T-helper 2 cell treated with Interferon-gamma antibody and Interleukin-4, amounts not matched to agents 5 μg/mL and 100 μg/mL, for 36 hours (primary cell): ENCODE measurements at regions not wholly inside any gene's neighbourhood (a gene's known extent, or its start where the extent isn't known, plus 50 kb on each side); places are given as distances from the start of the nearest gene placed in this dataset.

Experiments used
- DNase-seq: peaks from one replicate; pipeline ENCODE4 v3.0.0; 2021; ENCODE audit warnings: low spot score
- H3K27ac Mint-ChIP-seq: one replicate; pipeline ENCODE4 v1.8.0; 2021; ENCODE audit warnings: mild to moderate bottlenecking, mixed read lengths
- H3K27me3 Mint-ChIP-seq: one replicate; pipeline ENCODE4 v1.8.0; 2021; ENCODE audit warnings: low read depth, mixed read lengths
- H3K36me3 Mint-ChIP-seq: one replicate; pipeline ENCODE4 v1.8.0; 2021; ENCODE audit warnings: low read depth, mixed read lengths
- H3K4me1 Mint-ChIP-seq: one replicate; pipeline ENCODE4 v1.8.0; 2021; ENCODE audit warnings: low read depth, mixed read lengths
- H3K4me3 Mint-ChIP-seq: one replicate; pipeline ENCODE4 v1.8.0; 2022; ENCODE audit warnings: mild to moderate bottlenecking, moderate library complexity, mixed read lengths
- H3K9me3 Mint-ChIP-seq: one replicate; pipeline ENCODE4 v1.8.0; 2021; ENCODE audit warnings: mixed read lengths

GRCh38 chr12:29050503-29050902 lies 98.6 kb upstream of the FAR2 start:
- no peak for DNase-seq
- Mint-ChIP-seq H3K36me3 (no peaks in the 10 kb centered on the region), H3K4me3 (no peak overlapping the region), H3K27me3 (peaks cover 2% of the 10 kb centered on the region), H3K9me3 (no peaks in the 10 kb centered on the region), H3K4me1 (no peaks in the 10 kb centered on the region), H3K27ac (no peak overlapping the region)

DNA sequence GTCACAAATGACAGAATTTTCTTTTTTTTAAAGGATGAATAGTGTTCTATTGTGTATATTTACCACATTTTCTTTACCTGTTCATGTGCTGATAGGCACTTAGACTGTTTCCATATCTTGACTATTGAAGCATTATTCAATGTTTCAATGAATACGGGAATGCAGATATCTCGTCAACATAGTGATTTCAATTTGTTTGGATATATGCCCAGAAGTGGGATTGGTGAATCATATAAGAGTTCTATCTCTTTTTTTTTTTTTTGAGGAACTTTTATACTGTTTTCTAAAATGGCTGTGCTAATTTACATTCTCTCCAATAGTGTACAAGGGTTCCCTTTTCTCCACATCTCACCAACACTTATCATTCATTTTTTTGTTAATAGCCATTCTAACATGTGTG lies 97.9 kb upstream of the FAR2 start:
- H3K4me1 Mint-ChIP-seq: no peaks in the 10 kb centered on the region
- no peak overlapping the region for H3K4me3 Mint-ChIP-seq
- DNase-seq: no peak
- H3K9me3 Mint-ChIP-seq: no peaks in the 10 kb centered on the region
- no peak overlapping the region for H3K27ac Mint-ChIP-seq
- no peaks in the 10 kb centered on the region for H3K36me3 Mint-ChIP-seq
- peaks cover 2% of the 10 kb centered on the region for H3K27me3 Mint-ChIP-seq

DNA sequence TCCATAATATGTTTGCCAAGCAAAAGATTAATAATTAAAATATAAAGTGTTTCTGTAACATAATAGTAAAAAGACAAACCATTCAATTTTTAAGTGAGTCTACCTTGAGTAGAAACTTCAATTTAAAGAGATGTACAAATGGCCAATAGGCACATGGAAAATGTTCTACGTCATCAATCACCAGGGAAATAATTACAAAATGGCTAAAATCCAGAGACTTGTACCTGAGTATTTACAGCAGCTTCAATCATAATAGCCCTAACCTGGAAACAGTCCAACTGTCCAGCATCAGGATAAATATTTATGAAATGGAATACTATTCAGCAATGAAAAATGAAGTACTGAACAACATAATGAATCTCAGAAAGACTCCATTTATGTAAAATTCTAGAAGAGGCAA lies 95.5 kb upstream of the FAR2 start:
- Mint-ChIP-seq H3K4me1 (no peaks in the 10 kb centered on the region), H3K27me3 (peaks cover 2% of the 10 kb centered on the region), H3K9me3 (no peaks in the 10 kb centered on the region), H3K36me3 (no peaks in the 10 kb centered on the region), H3K27ac (no peak overlapping the region), H3K4me3 (no peak overlapping the region)
- DNase-seq: no peak

GRCh38 chr12:29054858-29055663 lies 94.0 kb upstream of the FAR2 start:
- H3K9me3 Mint-ChIP-seq: no peaks in the 10 kb centered on the region
- no peak overlapping the region for H3K4me3 Mint-ChIP-seq
- DNase-seq: no peak
- no peaks in the 10 kb centered on the region for H3K36me3 Mint-ChIP-seq
- H3K4me1 Mint-ChIP-seq: no peaks in the 10 kb centered on the region
- H3K27ac Mint-ChIP-seq: no peak overlapping the region
- no peaks in the 10 kb centered on the region for H3K27me3 Mint-ChIP-seq

DNA sequence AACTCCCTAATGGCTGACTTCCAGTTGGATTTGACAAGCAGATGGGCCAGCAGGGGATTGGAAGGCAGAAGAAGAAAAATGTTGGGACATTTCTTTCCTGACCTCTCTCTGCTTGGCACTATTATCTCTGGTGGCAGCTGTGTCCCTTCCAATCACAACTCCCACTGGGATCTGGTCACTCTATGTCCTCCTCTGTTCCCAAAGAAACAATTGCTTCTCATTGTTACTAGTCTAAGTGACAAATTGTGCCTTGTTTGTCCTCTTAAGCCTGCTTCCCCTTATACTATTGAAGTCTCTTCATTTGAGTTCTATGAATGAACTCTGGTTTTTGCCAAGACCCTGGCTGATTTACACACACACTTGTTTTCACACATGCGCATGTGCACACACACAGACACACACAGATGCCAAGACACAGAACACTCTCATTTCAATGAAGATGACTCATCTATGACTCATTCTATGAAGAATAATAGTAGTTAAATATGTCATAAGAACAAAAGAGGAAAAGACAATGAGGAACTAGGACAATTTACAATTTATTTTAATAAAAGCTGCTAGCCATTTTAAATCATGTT lies 83.0 kb upstream of the FAR2 start:
- no peaks in the 10 kb centered on the region for H3K36me3 Mint-ChIP-seq
- no peak for DNase-seq
- no peak overlapping the region for H3K27ac Mint-ChIP-seq
- H3K27me3 Mint-ChIP-seq: peaks cover 22% of the 10 kb centered on the region
- no peaks in the 10 kb centered on the region for H3K4me1 Mint-ChIP-seq
- no peaks in the 10 kb centered on the region for H3K9me3 Mint-ChIP-seq
- no peak overlapping the region for H3K4me3 Mint-ChIP-seq

DNA sequence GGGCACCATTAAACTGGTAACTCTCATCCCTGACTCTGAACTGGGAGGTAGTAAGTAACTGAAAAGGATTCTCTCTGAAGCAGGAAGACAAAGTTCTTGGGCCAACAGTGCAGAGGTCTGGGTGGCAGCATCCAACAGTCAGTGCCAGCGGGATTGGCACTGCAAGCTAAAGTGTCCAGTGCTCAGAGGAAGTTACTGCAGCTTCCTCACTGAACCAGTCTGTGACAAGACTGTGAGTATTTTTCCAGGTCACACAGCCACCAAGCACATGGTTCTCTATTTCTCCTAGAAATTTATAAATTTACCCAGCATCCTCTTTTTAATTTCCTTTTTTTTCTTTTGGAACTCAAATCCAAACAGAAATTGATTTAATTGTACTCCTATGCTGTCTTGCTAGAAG lies 81.6 kb upstream of the FAR2 start:
- no peaks in the 10 kb centered on the region for H3K9me3 Mint-ChIP-seq
- peaks cover 22% of the 10 kb centered on the region for H3K27me3 Mint-ChIP-seq
- H3K4me3 Mint-ChIP-seq: no peak overlapping the region
- H3K4me1 Mint-ChIP-seq: no peaks in the 10 kb centered on the region
- no peak overlapping the region for H3K27ac Mint-ChIP-seq
- no peaks in the 10 kb centered on the region for H3K36me3 Mint-ChIP-seq
- no peak for DNase-seq

DNA sequence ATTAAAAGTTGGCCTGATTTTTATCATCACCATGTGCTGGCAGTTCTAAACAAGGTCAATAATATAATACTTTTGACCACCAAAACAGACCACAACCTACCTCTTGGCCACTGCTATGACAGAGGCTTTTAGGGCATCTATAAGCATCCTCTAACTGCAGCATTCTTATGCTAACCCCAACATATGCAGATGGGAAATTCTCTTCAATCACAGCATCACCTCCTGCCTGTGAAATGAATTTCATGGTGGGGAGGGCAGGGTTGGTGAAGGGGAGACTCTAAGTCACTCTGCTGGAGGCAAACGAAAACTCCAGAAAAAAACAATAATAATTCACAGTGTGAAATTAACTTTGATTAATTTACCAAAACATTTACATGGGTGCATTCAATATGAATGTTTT lies 78.8 kb upstream of the FAR2 start:
- H3K9me3 Mint-ChIP-seq: no peaks in the 10 kb centered on the region
- H3K4me3 Mint-ChIP-seq: no peak overlapping the region
- H3K36me3 Mint-ChIP-seq: no peaks in the 10 kb centered on the region
- H3K4me1 Mint-ChIP-seq: no peaks in the 10 kb centered on the region
- no peak for DNase-seq
- no peak overlapping the region for H3K27ac Mint-ChIP-seq
- H3K27me3 Mint-ChIP-seq: peaks cover 24% of the 10 kb centered on the region

DNA sequence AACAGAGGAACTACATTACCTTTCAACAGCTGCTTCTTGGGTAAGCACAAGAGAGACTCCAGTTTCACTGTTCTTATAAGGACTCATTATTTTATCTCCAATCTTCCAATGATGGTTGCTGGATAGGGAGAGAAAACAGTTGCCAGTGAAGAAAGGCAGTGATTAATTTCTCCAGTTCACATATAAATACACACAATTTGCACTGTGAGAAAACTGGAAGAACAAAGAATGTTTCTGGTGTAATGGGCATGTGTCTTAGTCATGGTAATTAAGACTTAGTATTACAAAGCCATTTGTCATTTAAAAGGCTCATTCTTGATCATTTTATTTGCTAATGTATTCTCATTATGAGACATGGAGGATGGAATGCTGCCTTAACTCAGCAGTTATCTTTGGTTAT lies 78.0 kb upstream of the FAR2 start:
- no peak overlapping the region for H3K4me3 Mint-ChIP-seq
- no peaks in the 10 kb centered on the region for H3K9me3 Mint-ChIP-seq
- H3K27ac Mint-ChIP-seq: no peak overlapping the region
- DNase-seq: no peak
- no peaks in the 10 kb centered on the region for H3K36me3 Mint-ChIP-seq
- peaks cover 26% of the 10 kb centered on the region for H3K27me3 Mint-ChIP-seq
- no peaks in the 10 kb centered on the region for H3K4me1 Mint-ChIP-seq

GRCh38 chr12:29072631-29073030 lies 76.4 kb upstream of the FAR2 start:
- Mint-ChIP-seq H3K9me3 (no peaks in the 10 kb centered on the region), H3K27ac (no peak overlapping the region), H3K4me1 (no peaks in the 10 kb centered on the region), H3K27me3 (peaks cover 32% of the 10 kb centered on the region), H3K4me3 (no peak overlapping the region), H3K36me3 (no peaks in the 10 kb centered on the region)
- DNase-seq: no peak

GRCh38 chr12:29073631-29074239 lies 75.3 kb upstream of the FAR2 start:
- Mint-ChIP-seq H3K4me1 (no peaks in the 10 kb centered on the region), H3K4me3 (no peak overlapping the region), H3K27me3 (peaks cover 29% of the 10 kb centered on the region), H3K36me3 (no peaks in the 10 kb centered on the region), H3K27ac (no peak overlapping the region), H3K9me3 (no peaks in the 10 kb centered on the region)
- DNase-seq: no peak

GRCh38 chr12:29081101-29081500 lies 68.0 kb upstream of the FAR2 start:
- DNase-seq: no peak
- H3K9me3 Mint-ChIP-seq: no peaks in the 10 kb centered on the region
- peaks cover 47% of the 10 kb centered on the region for H3K27me3 Mint-ChIP-seq
- no peak overlapping the region for H3K4me3 Mint-ChIP-seq
- H3K36me3 Mint-ChIP-seq: no peaks in the 10 kb centered on the region
- H3K4me1 Mint-ChIP-seq: peaks cover 4% of the 10 kb centered on the region
- H3K27ac Mint-ChIP-seq: no peak overlapping the region

- Mint-ChIP-seq H3K9me3 (no peaks in the 10 kb centered on the region), H3K27me3 (peaks cover 47% of the 10 kb centered on the region), H3K4me1 (peaks cover 4% of the 10 kb centered on the region), H3K27ac (no peak overlapping the region), H3K4me3 (no peak overlapping the region), H3K36me3 (no peaks in the 10 kb centered on the region)
- no peak for DNase-seq
Observed at GRCh38 chr12:29082522-29082921, 66.6 kb upstream of the FAR2 start.

GRCh38 chr12:29086325-29087271 lies 62.5 kb upstream of the FAR2 start:
- no peak overlapping the region for H3K4me3 Mint-ChIP-seq
- DNase-seq: no peak
- H3K27me3 Mint-ChIP-seq: peaks cover 64% of the 10 kb centered on the region
- H3K27ac Mint-ChIP-seq: no peak overlapping the region
- peaks cover 7% of the 10 kb centered on the region for H3K4me1 Mint-ChIP-seq
- no peaks in the 10 kb centered on the region for H3K9me3 Mint-ChIP-seq
- no peaks in the 10 kb centered on the region for H3K36me3 Mint-ChIP-seq
